GM19455 (cell line): ENCODE measurements at regions not wholly inside any gene's neighbourhood (a gene's known extent, or its start where the extent isn't known, plus 50 kb on each side); places are given as distances from the start of the nearest gene placed in this dataset.
"Not testable (repeated sequence)": the region's sequence is repeated elsewhere in the genome, so short reads cannot be mapped to it uniquely, and the experiment has no call there.

ENCODE experiments used
- ATAC-seq: cut with Tn5 transposase; IDR thresholded peaks from one replicate; pipeline ENCODE4 v1.9.1; 2021; ENCODE audit not compliant: unreplicated experiment

DNA sequence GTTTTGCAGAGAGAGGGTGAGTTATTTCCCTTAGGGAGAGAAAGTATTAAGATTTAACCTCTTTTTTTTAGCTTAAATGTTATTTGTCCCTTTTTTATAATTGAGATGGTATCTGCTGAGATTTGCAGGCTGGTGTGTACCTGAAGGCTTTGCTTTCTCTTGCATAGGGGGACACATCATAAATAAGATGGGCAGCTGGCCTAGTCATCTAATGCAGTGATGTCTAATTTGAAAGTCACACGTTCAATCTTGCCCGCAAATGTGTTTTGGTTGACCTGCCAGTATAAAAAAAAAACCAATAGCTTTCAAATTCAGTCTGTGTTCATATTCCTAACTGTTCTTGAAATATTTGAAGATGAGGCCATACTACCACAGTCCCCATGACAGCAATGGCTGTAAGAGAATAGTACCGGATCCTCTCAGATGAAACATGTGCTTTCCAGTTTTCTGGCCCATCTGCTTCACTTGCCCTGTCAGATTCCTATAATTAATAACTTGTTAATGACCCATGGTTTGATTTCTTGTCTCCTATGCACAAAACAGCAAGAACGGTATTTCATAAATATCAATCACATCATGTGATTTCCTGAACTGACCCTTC is 914.2 kb downstream of the IPMK start:
- no peak for ATAC-seq

DNA sequence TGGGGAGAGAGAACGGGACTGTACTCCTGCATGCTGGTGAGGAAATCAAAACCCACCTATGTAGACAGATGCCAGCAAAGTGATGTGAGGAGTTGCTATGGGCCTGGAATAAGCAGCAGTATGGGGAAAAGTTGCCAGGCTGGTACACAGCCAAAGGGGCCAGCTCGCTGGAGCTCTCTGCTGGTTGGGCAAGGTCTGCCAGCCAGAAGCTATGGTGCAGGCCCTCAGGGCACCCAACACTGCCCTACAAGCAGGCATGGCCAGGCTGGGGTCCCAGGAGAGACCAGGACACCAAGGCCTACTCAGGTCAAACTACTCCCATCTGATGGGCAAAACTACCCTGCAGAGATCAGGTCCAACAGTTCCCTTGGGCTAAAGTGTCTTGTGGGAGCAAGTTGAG is 916.6 kb downstream of the IPMK start:
- no peak for ATAC-seq

- ATAC-seq = no peak
Observed at GRCh38 chr10:57341294-57341693, 926.4 kb downstream of the IPMK start.

- ATAC-seq = peak; percentile 84
Observed at GRCh38 chr10:57338823-57339558, 928.7 kb downstream of the IPMK start.

GRCh38 chr10:57336865-57337264 is 930.8 kb downstream of the IPMK start:
- ATAC-seq = no peak

GRCh38 chr10:57336341-57336740 is 931.4 kb downstream of the IPMK start:
- no peak for ATAC-seq

- no peak for ATAC-seq
Observed at GRCh38 chr10:57334523-57334922, 933.2 kb downstream of the IPMK start.

- no peak for ATAC-seq
Observed at GRCh38 chr10:57333880-57334279, 933.8 kb downstream of the IPMK start.

GRCh38 chr10:57321400-57321854 is 946.3 kb downstream of the IPMK start:
- ATAC-seq = not testable (repeated sequence)

GRCh38 chr10:57320416-57320815 is 947.3 kb downstream of the IPMK start:
- no peak for ATAC-seq

DNA sequence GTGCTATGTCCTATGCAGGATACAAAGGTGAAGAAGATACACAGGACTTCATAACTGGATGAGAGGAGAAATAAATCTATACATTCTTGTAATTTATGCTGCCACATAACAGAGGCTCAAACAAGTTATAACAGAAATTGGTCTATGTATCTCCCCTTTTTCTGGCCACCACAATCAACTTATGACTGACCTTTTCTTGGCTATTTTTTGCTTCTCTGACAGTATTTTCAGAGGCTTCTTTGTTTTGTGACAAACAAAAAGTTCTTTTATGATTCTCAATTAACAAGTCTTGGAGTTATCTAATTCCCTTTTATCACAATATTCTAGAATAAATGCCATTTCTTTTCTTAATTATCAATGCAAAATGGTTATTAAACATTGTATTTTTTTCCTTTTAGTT is 953.0 kb upstream of the ZWINT start:
- no peak for ATAC-seq

- ATAC-seq = no peak
Observed at GRCh38 chr10:57303566-57303965, 942.5 kb upstream of the ZWINT start.

DNA sequence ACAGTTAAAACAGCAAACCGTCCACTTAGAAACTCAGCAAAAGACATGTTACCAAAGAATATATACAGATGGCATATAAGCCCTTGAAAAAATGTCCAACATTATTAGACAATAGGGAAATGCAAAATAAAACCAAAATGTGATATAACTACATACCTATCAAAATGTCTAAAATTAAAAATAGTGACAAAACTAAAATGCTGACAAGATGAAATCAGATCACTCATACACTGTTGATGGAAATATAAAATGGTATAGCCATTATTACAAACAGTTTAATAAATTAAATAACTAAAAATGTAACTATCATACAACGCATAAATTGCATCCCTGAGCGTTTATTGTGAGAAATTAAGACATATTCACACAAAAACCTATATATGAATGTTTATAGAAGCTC is 939.7 kb upstream of the ZWINT start:
- no peak for ATAC-seq

GRCh38 chr10:57294698-57295097 is 933.6 kb upstream of the ZWINT start:
- no peak for ATAC-seq

- ATAC-seq = no peak
Observed at GRCh38 chr10:57288754-57289153, 927.7 kb upstream of the ZWINT start.

DNA sequence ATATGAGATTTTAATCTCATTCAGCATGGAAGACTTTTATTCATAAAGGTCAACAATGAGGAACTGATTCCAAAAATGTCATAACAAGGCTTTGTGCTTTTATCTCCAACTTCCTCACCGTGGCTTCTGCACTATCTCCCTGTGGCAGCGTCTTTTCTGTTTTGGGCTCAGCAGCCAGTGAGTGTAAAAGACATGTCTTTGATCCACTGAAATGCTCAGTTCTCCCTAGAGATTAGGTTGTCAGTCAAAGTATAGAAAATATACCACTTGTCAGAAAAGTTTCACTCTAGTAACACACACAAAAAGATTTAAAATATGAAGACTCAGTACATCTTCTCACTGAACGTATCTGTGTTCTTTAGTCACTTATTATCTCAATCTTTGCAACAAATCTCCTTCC is 901.8 kb upstream of the ZWINT start:
- no peak for ATAC-seq

DNA sequence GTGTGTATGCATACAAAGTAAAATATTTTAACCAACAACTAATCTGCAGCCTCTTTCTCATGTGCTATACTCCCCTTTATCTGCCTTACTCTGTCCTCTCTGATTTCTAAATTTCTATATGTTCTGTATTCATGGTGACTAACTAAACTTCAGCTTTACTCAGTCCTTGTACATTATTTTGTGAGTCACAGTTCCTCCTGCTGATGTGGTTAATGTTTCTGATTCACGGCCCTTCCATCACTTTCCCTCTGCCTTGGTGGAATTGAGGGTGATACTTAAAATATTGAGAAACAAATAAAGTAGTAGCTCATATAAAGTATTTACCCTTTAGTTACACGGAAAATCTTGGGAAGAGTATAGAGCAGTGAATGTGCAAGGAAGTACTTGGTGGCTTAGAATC is 899.1 kb upstream of the ZWINT start:
- no peak for ATAC-seq

DNA sequence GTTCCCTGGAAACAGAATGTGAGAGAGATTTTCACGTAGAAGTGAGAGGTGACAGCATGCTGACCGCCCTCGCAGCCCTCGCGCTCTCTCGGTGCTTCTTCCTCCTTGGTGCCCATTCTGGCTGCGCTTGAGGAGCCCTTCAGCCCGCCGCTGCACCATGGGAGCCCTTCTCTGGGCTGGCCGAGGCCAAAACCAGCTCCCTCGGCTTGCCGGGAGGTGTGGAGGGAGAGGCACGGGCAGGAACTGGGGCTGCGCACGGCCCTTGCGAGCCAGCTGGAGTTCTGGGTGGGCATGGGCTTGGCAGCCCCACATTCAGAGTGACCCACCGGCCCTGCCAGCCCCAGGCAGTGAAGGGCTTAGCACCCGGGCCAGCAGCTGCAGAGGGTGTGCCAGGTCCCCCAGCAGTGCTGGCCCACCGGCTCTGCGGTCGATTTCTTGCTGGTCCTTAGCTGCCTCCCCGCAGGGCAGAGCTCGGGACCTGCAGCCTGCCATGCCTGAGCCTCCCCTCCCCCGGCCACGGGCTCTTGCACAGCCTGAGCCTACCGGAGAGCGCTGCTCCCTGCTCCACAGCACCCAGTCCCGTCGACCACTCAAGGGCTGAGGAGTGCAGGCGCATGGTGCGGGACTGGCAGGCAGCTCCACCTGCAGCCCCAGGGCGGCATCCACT is 888.7 kb upstream of the ZWINT start:
- no peak for ATAC-seq

GRCh38 chr10:57247271-57247670 is 886.2 kb upstream of the ZWINT start:
- no peak for ATAC-seq

- no peak for ATAC-seq
Observed at GRCh38 chr10:57225920-57226319, 864.9 kb upstream of the ZWINT start.

GRCh38 chr10:57224811-57225210 is 863.8 kb upstream of the ZWINT start:
- no peak for ATAC-seq

DNA sequence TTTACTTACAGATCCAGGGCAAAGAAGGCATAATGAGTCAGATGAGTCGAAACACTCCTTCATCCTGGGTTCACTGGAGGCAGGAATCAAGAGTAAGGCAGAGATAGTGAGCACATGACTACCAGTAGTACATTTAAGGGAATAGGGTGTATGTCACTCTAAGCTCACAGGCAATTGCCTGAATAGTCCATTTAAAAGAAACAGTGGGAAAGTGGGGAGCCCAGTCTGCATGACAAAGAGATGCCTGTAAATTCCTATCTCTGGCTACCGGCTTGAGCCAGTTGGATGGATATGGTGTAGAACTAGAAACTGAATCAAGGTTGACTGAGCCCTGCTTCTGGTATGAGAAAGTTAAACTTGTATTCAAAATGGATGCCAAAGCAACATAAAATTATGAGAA is 861.5 kb upstream of the ZWINT start:
- ATAC-seq = no peak
